Loucy (cell line): ENCODE measurements at regions not wholly inside any gene's neighbourhood (a gene's known extent, or its start where the extent isn't known, plus 50 kb on each side); places are given as distances from the start of the nearest gene placed in this dataset.

Experiments
- CTCF ChIP-seq: fragments of 200-600 bp; sonication (generic); conservative IDR thresholded peaks from 2 replicates; pipeline ENCODE4 v1.5.1; 2014; ENCODE audit warnings: mild to moderate bottlenecking, antibody characterized with exemption, low read length
- EZH2phosphoT487 ChIP-seq: fragments of 200-600 bp; IDR thresholded peaks from 2 replicates; pipeline ENCODE4 v1.6.1; 2018; ENCODE audit warnings: antibody characterized with exemption, mild to moderate bottlenecking, moderate library complexity, borderline replicate concordance

- no peak for TF ChIP-seq EZH2phosphoT487
- TF ChIP-seq CTCF = no peak
Measured at GRCh38 chr2:18074476-18074875, 196.0 kb downstream of the KCNS3 start.
